Smooth muscle cell (in vitro differentiated cells): ENCODE measurements at regions not wholly inside any gene's neighbourhood (a gene's known extent, or its start where the extent isn't known, plus 50 kb on each side); places are given as distances from the start of the nearest gene placed in this dataset.

Experiments used
- DNase-seq: peaks from one replicate; lab custom pipeline; 2025; ENCODE audit not compliant: unreplicated experiment; lab: John Stamatoyannopoulos, UW
- H2AFZ ChIP-seq: fragments of 200-600 bp; sonication (generic); 2 replicates; pipeline ENCODE4 v1.6.0; 2016; ENCODE audit warnings: antibody characterized with exemption, low read depth, mild to moderate bottlenecking
- H3F3A ChIP-seq: fragments of 200-600 bp; sonication (generic); 2 replicates; pipeline ENCODE4 v1.6.0; 2017; ENCODE audit warnings: antibody characterized with exemption, low read depth
- H3K27ac ChIP-seq: fragments of 200-600 bp; sonication (generic); 2 replicates; pipeline ENCODE4 v1.5.1; 2016; ENCODE audit warnings: low read depth, mild to moderate bottlenecking
- H3K27me3 ChIP-seq: fragments of 200-600 bp; sonication (generic); 2 replicates; pipeline ENCODE4 v1.6.1; 2016; ENCODE audit warnings: low read depth, mild to moderate bottlenecking
- H3K36me3 ChIP-seq: fragments of 200-600 bp; sonication (generic); 2 replicates; pipeline ENCODE4 v1.5.1; 2016; ENCODE audit warnings: low read depth
- H3K4me1 ChIP-seq: fragments of 200-600 bp; sonication (generic); 2 replicates; pipeline ENCODE4 v1.5.1; 2016; ENCODE audit warnings: low read depth
- H3K4me2 ChIP-seq: fragments of 200-600 bp; sonication (generic); 2 replicates; pipeline ENCODE4 v1.6.0; 2016; ENCODE audit warnings: mild to moderate bottlenecking
- H3K4me3 ChIP-seq: fragments of 200-600 bp; sonication (generic); 2 replicates; pipeline ENCODE4 v1.5.1; 2016; ENCODE audit warnings: mild to moderate bottlenecking
- H3K79me2 ChIP-seq: fragments of 200-600 bp; sonication (generic); 2 replicates; pipeline ENCODE4 v1.6.0; 2016; ENCODE audit warnings: low read depth, mild to moderate bottlenecking
- H3K9ac ChIP-seq: fragments of 200-600 bp; sonication (generic); 2 replicates; pipeline ENCODE4 v1.6.0; 2016; ENCODE audit warnings: low read depth
- H3K9me3 ChIP-seq: fragments of 200-600 bp; sonication (generic); replicated peaks from 2 replicates; pipeline ENCODE4 v1.5.1; 2016; ENCODE audit warnings: low read depth
- H4K20me1 ChIP-seq: fragments of 200-600 bp; sonication (generic); 2 replicates; pipeline ENCODE4 v1.6.0; 2016; ENCODE audit warnings: low read depth
- CTCF ChIP-seq: fragments of 200-600 bp; sonication (generic); IDR thresholded peaks from 2 replicates; pipeline ENCODE4 v1.5.1; 2017; ENCODE audit warnings: borderline replicate concordance, mild to moderate bottlenecking, antibody characterized with exemption; ENCODE audit not compliant: insufficient read depth, poor library complexity, severe bottlenecking
- WGBS: methylation state at CpG from one replicate; pipeline ENCODE4 v1.1.7; 2016; ENCODE audit warnings: low lambda C conversion rate; 5-methylcytosine and 5-hydroxymethylcytosine counted together

DNA sequence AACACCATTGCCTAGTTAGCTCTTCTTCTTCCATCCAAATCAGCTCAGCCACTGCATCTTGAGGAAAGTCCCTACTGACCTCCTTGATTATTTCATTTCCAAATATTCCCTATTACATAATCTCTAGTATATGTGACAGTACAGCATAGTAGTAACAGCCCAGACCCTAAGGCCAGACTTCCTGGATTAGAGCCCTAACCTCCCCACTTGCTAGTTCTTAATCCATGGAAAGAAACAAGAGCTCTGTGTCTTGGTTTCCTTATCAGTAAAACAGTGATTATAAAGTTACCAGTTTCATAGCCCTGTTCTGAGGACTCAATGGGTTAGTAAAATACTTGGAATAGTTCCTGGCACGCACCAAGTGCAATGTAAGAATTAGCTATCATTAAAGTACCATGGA, 153.0 kb downstream of the RAP2A start:
- Histone ChIP-seq H3K4me3 (no peak overlapping the region), H3K9ac (no peak overlapping the region), H4K20me1 (no peaks in the 10 kb centered on the region), H3K36me3 (no peaks in the 10 kb centered on the region), H2AFZ (no peak overlapping the region), H3K27me3 (no peaks in the 10 kb centered on the region), H3K9me3 (no peaks in the 10 kb centered on the region), H3K4me1 (no peaks in the 10 kb centered on the region), H3K4me2 (no peak overlapping the region), H3K79me2 (no peaks in the 10 kb centered on the region), H3K27ac (peak overlapping the region; percentile 32), H3F3A (no peaks in the 10 kb centered on the region)
- DNase-seq: no peak
- WGBS: 21% methylated on average over 1 of the region's 1 CpG
- no peak for TF ChIP-seq CTCF

DNA sequence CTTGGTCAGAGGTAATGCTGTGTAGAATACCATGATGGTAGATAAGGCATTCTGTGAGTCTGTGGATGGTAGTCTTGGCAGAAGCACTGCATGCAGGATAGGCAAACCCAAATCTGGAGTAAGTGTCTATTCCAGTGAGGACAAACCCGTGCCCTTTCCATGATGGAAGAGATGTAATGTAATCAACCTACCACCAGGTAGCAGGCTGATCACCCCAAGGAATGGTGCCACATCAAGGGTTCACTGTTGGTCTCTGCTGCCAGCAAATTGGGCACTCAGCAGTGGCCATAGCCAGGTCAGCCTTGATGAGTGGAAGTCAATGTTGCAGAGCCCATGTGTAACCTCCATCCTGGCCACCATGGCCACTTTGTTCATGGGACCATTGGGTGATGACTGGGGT, 155.0 kb downstream of the RAP2A start:
- WGBS: 83% methylated on average over 1 of the region's 1 CpG
- no peak for TF ChIP-seq CTCF
- Histone ChIP-seq H3K4me1 (no peaks in the 10 kb centered on the region), H3K9ac (no peak overlapping the region), H2AFZ (no peak overlapping the region), H3F3A (no peaks in the 10 kb centered on the region), H3K27me3 (no peaks in the 10 kb centered on the region), H3K4me2 (no peak overlapping the region), H3K4me3 (no peak overlapping the region), H4K20me1 (no peaks in the 10 kb centered on the region), H3K79me2 (no peaks in the 10 kb centered on the region), H3K27ac (no peak overlapping the region), H3K36me3 (no peaks in the 10 kb centered on the region), H3K9me3 (no peaks in the 10 kb centered on the region)
- DNase-seq: no peak

DNA sequence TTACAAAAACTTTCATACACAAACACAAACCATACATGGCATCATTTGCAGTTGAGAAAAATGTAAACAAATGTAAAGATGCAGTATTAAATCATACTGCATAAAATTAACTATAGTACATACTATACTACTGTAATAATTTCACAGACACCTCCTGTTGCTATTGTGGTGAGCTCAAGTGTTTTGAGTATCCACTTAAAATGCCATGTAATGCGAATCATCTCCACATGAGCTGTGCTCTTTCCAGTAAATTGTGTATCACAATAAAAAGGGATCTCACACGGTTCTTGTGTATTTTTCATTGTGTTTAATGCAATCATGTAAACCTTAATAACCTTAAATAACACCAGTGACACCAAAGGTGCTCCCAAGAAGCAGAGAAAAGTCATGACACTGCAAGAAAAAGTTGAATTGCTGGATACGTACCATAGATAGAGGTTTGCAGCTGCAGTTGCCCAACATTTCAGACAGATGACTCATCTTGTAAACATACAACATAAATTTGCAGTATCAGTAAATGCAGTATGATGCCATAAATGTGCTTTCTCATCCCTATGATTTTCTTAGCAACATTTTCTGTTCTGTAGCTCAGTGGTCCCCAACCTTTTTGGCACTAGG, 166.6 kb downstream of the RAP2A start:
- H3K27me3 ChIP-seq: no peaks in the 10 kb centered on the region
- H3F3A ChIP-seq: peaks cover 3% of the 10 kb centered on the region
- H2AFZ ChIP-seq: no peak overlapping the region
- H3K4me2 ChIP-seq: peak overlapping the region; percentile 26
- H4K20me1 ChIP-seq: no peaks in the 10 kb centered on the region
- no peaks in the 10 kb centered on the region for H3K79me2 ChIP-seq
- 21% methylated on average over 3 of the region's 3 CpGs for WGBS
- TF ChIP-seq CTCF: no peak
- no peak overlapping the region for H3K4me3 ChIP-seq
- no peaks in the 10 kb centered on the region for H3K36me3 ChIP-seq
- no peak for DNase-seq
- H3K9me3 ChIP-seq: no peaks in the 10 kb centered on the region
- H3K4me1 ChIP-seq: peaks cover 11% of the 10 kb centered on the region
- no peak overlapping the region for H3K9ac ChIP-seq
- H3K27ac ChIP-seq: peak overlapping the region; percentile 77

DNA sequence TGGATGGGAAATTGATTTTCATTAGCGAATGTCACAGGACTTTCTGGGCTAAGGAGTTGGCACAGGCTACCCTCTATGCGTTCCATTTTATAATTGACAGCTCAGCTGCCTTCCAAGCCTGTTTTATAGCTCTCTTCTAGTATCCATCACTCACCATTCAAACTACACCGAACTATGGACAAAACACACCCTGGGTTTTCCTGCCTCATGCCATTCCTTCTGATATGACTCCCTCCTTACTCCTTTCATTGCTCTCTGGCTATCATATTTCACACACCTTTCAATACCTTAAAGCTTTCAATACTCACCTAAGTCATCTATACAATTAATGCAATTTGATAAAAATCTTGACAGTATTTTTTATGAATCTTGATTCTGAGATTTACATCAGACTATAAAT, 181.3 kb downstream of the RAP2A start:
- no peak overlapping the region for H3K9ac ChIP-seq
- no peak overlapping the region for H2AFZ ChIP-seq
- no peak overlapping the region for H3K4me2 ChIP-seq
- H3K36me3 ChIP-seq: no peaks in the 10 kb centered on the region
- no peak for TF ChIP-seq CTCF
- peaks cover 4% of the 10 kb centered on the region for H3K27me3 ChIP-seq
- no peaks in the 10 kb centered on the region for H3K4me1 ChIP-seq
- DNase-seq: no peak
- no peaks in the 10 kb centered on the region for H3F3A ChIP-seq
- no peaks in the 10 kb centered on the region for H3K9me3 ChIP-seq
- no peak overlapping the region for H3K27ac ChIP-seq
- 93% methylated on average over 3 of the region's 3 CpGs for WGBS
- no peaks in the 10 kb centered on the region for H4K20me1 ChIP-seq
- no peaks in the 10 kb centered on the region for H3K79me2 ChIP-seq
- H3K4me3 ChIP-seq: no peak overlapping the region
